ENCODE measurements at regions not wholly inside any gene's neighbourhood (a gene's known extent, or its start where the extent isn't known, plus 50 kb on each side); places are given as distances from the start of the nearest gene placed in this dataset.

GRCh38 chr2:103991591-103991990, 862.3 kb upstream of the POU3F3 start:
- POLR2A ChIA-PET: no interaction called here
- CTCF ChIA-PET: interaction anchor here (0.7 kb wide), 1 partner anchor 10 kb away, joined by 3 read pairs; no protein-coding TSS in a partner anchor

GRCh38 chr2:104004821-104005220, 849.1 kb upstream of the POU3F3 start:
- H3K36me3 ChIP-seq (ENCODE audit: control insufficient read depth in 2 of 2, insufficient read depth in 1 of 2, low read length in 2 of 2): no peaks in the 10 kb centered on the region
- H3K4me3 ChIP-seq (ENCODE audit: low read depth, low read length): no peak overlapping the region
- ChIA-PET POLR2A (no interaction called here), CTCF (no interaction called here)
- H3K27ac ChIP-seq (ENCODE audit: extremely low read depth, low read depth, low read length): no peak overlapping the region
- H3K4me1 ChIP-seq (ENCODE audit: control insufficient read depth, insufficient read depth, low read length): no peaks in the 10 kb centered on the region
- TF ChIP-seq FEZF1 (tag by site-specific recombination; IDR thresholded peaks at IDR 0.05) (no peak), ZNF394 (tag by site-specific recombination; IDR thresholded peaks at IDR 0.05; ENCODE audit: borderline replicate concordance) (no peak), BCL6B (tag by site-specific recombination; IDR thresholded peaks at IDR 0.05) (no peak), ZNF561 (tag by site-specific recombination; IDR thresholded peaks at IDR 0.05; ENCODE audit: borderline replicate concordance) (no peak), SP7 (tag by site-specific recombination; IDR thresholded peaks at IDR 0.05) (no peak), YY2 (tag by site-specific recombination; IDR thresholded peaks at IDR 0.05) (no peak), HIC1 (tag by site-specific recombination; IDR thresholded peaks at IDR 0.05) (no peak), REPIN1 (tag by site-specific recombination; IDR thresholded peaks at IDR 0.05; ENCODE audit: low read depth) (no peak), ATF2 (tag by site-specific recombination; IDR thresholded peaks at IDR 0.05; ENCODE audit: low read depth) (no peak), ZNF174 (tag by site-specific recombination; IDR thresholded peaks at IDR 0.05) (no peak), EGR2 (tag by site-specific recombination; IDR thresholded peaks at IDR 0.05; ENCODE audit: low read depth) (no peak), PATZ1 (tag by site-specific recombination; IDR thresholded peaks at IDR 0.05) (no peak), ZNF114 (tag by site-specific recombination; IDR thresholded peaks at IDR 0.05) (no peak), ZNF341 (tag by site-specific recombination; IDR thresholded peaks at IDR 0.05; ENCODE audit: low read depth) (no peak), ZBTB48 (tag by site-specific recombination; IDR thresholded peaks at IDR 0.05) (no peak), PRDM2 (tag by site-specific recombination; IDR thresholded peaks at IDR 0.05; ENCODE audit: borderline replicate concordance) (no peak), ZNF146 (tag by site-specific recombination; IDR thresholded peaks at IDR 0.05) (no peak)
- no peaks in the 10 kb centered on the region for H3K9me3 ChIP-seq (ENCODE audit: control insufficient read depth, insufficient read depth, low read depth, low read length)

More at GRCh38 chr2:103991591-103991990, 862.3 kb upstream of the POU3F3 start:
- no peaks in the 10 kb centered on the region for H3K36me3 ChIP-seq (ENCODE audit: control insufficient read depth in 2 of 2, insufficient read depth in 1 of 2, low read length in 2 of 2)
- no peak overlapping the region for H3K27ac ChIP-seq (ENCODE audit: extremely low read depth, low read depth, low read length)
- H3K4me3 ChIP-seq (ENCODE audit: low read depth, low read length): no peak overlapping the region
- no peaks in the 10 kb centered on the region for H3K4me1 ChIP-seq (ENCODE audit: control insufficient read depth, insufficient read depth, low read length)
- H3K9me3 ChIP-seq (ENCODE audit: control insufficient read depth, insufficient read depth, low read depth, low read length): no peaks in the 10 kb centered on the region
- TF ChIP-seq HOXA7 (CRISPR knock-in tag; IDR thresholded peaks at IDR 0.05; ENCODE audit: borderline replicate concordance): no peak
- no peak for TF ChIP-seq ZNF274 (IDR thresholded peaks at IDR 0.05; ENCODE audit: low read length)
- no peak for TF ChIP-seq ZNF274 (tag by site-specific recombination; IDR thresholded peaks at IDR 0.05; ENCODE audit: borderline replicate concordance)
- no peak for TF ChIP-seq ZNF37A (tag by site-specific recombination; IDR thresholded peaks at IDR 0.05)
- no peak for TF ChIP-seq ZNF311 (tag by site-specific recombination; IDR thresholded peaks at IDR 0.05; ENCODE audit: borderline replicate concordance)
- TF ChIP-seq ZNF677 (tag by site-specific recombination; IDR thresholded peaks at IDR 0.05): no peak
- TF ChIP-seq ZNF19 (tag by site-specific recombination; IDR thresholded peaks at IDR 0.05; ENCODE audit: low read depth): no peak
